ENCODE measurements at regions not wholly inside any gene's neighbourhood (a gene's known extent, or its start where the extent isn't known, plus 50 kb on each side); places are given as distances from the start of the nearest gene placed in this dataset.

GRCh38 chr1:29456685-29457435, 220.5 kb downstream of the PTPRU start:
- TF ChIP-seq CTCF (IDR thresholded peaks at IDR 0.05; ENCODE audit: low read depth, low read length, poor library complexity, severe bottlenecking) (no peak), EZH2phosphoT487 (IDR thresholded peaks at IDR 0.05; ENCODE audit: borderline replicate concordance, low read length) (no peak)
